BE2C (cell line): ENCODE measurements at regions not wholly inside any gene's neighbourhood (a gene's known extent, or its start where the extent isn't known, plus 50 kb on each side); places are given as distances from the start of the nearest gene placed in this dataset.

Source experiments
- DNase-seq: peaks from one replicate; pipeline ENCODE4 v3.0.0-alpha.2; 2020
- H3K27me3 ChIP-seq: fragments of 250-450 bp; sonication (Bioruptor Pico); 2 replicates; pipeline ENCODE4 v1.5.1; 2020; ENCODE audit warnings: mild to moderate bottlenecking
- H3K36me3 ChIP-seq: fragments of 250-450 bp; sonication (Bioruptor Pico); 2 replicates; pipeline ENCODE4 v1.5.1; 2020; ENCODE audit warnings: mild to moderate bottlenecking
- H3K4me1 ChIP-seq: fragments of 250-450 bp; sonication (Bioruptor Pico); 2 replicates; pipeline ENCODE4 v1.5.1; 2020
- H3K4me3 ChIP-seq: 2 replicates; pipeline ENCODE4 v1.5.1; 2011; ENCODE audit warnings: low read depth, low read length
- H3K9me3 ChIP-seq: fragments of 250-450 bp; sonication (Bioruptor Pico); 2 replicates; pipeline ENCODE4 v1.5.1; 2020
- CTCF ChIP-seq: IDR thresholded peaks from 2 replicates; pipeline ENCODE4 v1.5.1; 2012; ENCODE audit warnings: mild to moderate bottlenecking, low read depth, low read length

GRCh38 chr2:18444806-18445205, 115.6 kb downstream of the RDH14 start:
- Histone ChIP-seq H3K36me3 (no peaks in the 10 kb centered on the region), H3K27me3 (no peaks in the 10 kb centered on the region; the same call in 1 of the 2 replicates), H3K4me1 (no peaks in the 10 kb centered on the region), H3K9me3 (no peaks in the 10 kb centered on the region), H3K4me3 (no peak overlapping the region)
- no peak for TF ChIP-seq CTCF
- no peak for DNase-seq

GRCh38 chr2:18441583-18441982, 118.9 kb downstream of the RDH14 start:
- H3K9me3 ChIP-seq = no peaks in the 10 kb centered on the region
- no peaks in the 10 kb centered on the region; the same call in 1 of the 2 replicates for H3K27me3 ChIP-seq
- no peak for TF ChIP-seq CTCF
- no peak for DNase-seq
- no peaks in the 10 kb centered on the region for H3K36me3 ChIP-seq
- no peak overlapping the region for H3K4me3 ChIP-seq
- H3K4me1 ChIP-seq = no peaks in the 10 kb centered on the region

GRCh38 chr2:18440777-18441176, 119.7 kb downstream of the RDH14 start:
- H3K27me3 ChIP-seq = no peaks in the 10 kb centered on the region; the same call in 1 of the 2 replicates
- DNase-seq = no peak

GRCh38 chr2:18440141-18440661, 120.3 kb downstream of the RDH14 start:
- Histone ChIP-seq H3K4me3 (no peak overlapping the region), H3K4me1 (no peaks in the 10 kb centered on the region), H3K9me3 (no peaks in the 10 kb centered on the region), H3K36me3 (no peaks in the 10 kb centered on the region), H3K27me3 (no peaks in the 10 kb centered on the region)
- no peak for DNase-seq
- TF ChIP-seq CTCF = no peak

More at GRCh38 chr2:18440777-18441176, 119.7 kb downstream of the RDH14 start:
- H3K9me3 ChIP-seq = no peaks in the 10 kb centered on the region
- H3K4me3 ChIP-seq = no peak overlapping the region
- H3K36me3 ChIP-seq = no peaks in the 10 kb centered on the region
- H3K4me1 ChIP-seq = no peaks in the 10 kb centered on the region
- no peak for TF ChIP-seq CTCF

- H3K4me1 ChIP-seq = no peaks in the 10 kb centered on the region
- TF ChIP-seq CTCF = no peak
- H3K9me3 ChIP-seq = no peaks in the 10 kb centered on the region
- no peaks in the 10 kb centered on the region for H3K36me3 ChIP-seq
- H3K27me3 ChIP-seq = no peaks in the 10 kb centered on the region
- DNase-seq = no peak
- no peak overlapping the region for H3K4me3 ChIP-seq
These were observed 120.7 kb downstream of the RDH14 start for GRCh38 chr2:18439716-18440115.

- no peak for TF ChIP-seq CTCF
- H3K4me1 ChIP-seq = no peaks in the 10 kb centered on the region
- H3K4me3 ChIP-seq = no peak overlapping the region
- H3K27me3 ChIP-seq = no peaks in the 10 kb centered on the region; the same call in 1 of the 2 replicates
- H3K36me3 ChIP-seq = no peaks in the 10 kb centered on the region
- no peak for DNase-seq
- H3K9me3 ChIP-seq = no peaks in the 10 kb centered on the region
These were observed 122.5 kb downstream of the RDH14 start for GRCh38 chr2:18437909-18438308.
